SU-DHL-6 (cell line): ENCODE measurements at regions not wholly inside any gene's neighbourhood (a gene's known extent, or its start where the extent isn't known, plus 50 kb on each side); places are given as distances from the start of the nearest gene placed in this dataset.
"Not testable (repeated sequence)": the region's sequence is repeated elsewhere in the genome, so short reads cannot be mapped to it uniquely, and the experiment has no call there.

Source experiments
- H2AFZ ChIP-seq: fragments of 200-600 bp; sonication (generic); 2 replicates; pipeline ENCODE4 v1.6.1; 2014; ENCODE audit warnings: low read depth, mild to moderate bottlenecking, moderate library complexity, mixed read lengths, antibody characterized with exemption, low read length; ENCODE audit not compliant: severe bottlenecking
- H3F3A ChIP-seq: fragments of 200-600 bp; shearing (Covaris generic); 2 replicates; pipeline ENCODE4 v1.6.0; 2016; ENCODE audit warnings: antibody characterized with exemption, mild to moderate bottlenecking; ENCODE audit not compliant: insufficient read depth
- H3K27ac ChIP-seq: fragments of 200-600 bp; sonication (generic); 2 replicates; pipeline ENCODE4 v1.5.1; 2016; ENCODE audit warnings: low read depth, mild to moderate bottlenecking, low read length, moderate library complexity, mixed read lengths
- H3K27me3 ChIP-seq: fragments of 200-600 bp; sonication (generic), shearing (Covaris generic); 2 replicates; pipeline ENCODE4 v1.6.0; 2014; ENCODE audit warnings: mild to moderate bottlenecking, low read length
- H3K36me3 ChIP-seq: fragments of 200-600 bp; sonication (generic); 2 replicates; pipeline ENCODE4 v1.6.1; 2014; ENCODE audit warnings: mild to moderate bottlenecking, low read length, mixed read lengths
- H3K4me2 ChIP-seq: fragments of 300-600, 200-600 bp; shearing (Covaris generic), sonication (generic); 2 replicates; pipeline ENCODE4 v1.6.0; 2014; ENCODE audit warnings: low read length, low read depth, mild to moderate bottlenecking; ENCODE audit not compliant: poor library complexity, severe bottlenecking
- H3K4me3 ChIP-seq: fragments of 200-600 bp; sonication (generic); 2 replicates; pipeline ENCODE4 v1.5.1; 2014; ENCODE audit warnings: antibody characterized with exemption, low read length, mild to moderate bottlenecking, mixed read lengths; ENCODE audit not compliant: insufficient read depth, poor library complexity, severe bottlenecking
- H3K79me2 ChIP-seq: fragments of 200-600 bp; sonication (generic); 2 replicates; pipeline ENCODE4 v1.6.1; 2014; ENCODE audit warnings: mild to moderate bottlenecking, low read length, moderate library complexity; ENCODE audit not compliant: insufficient read depth
- H3K9ac ChIP-seq: fragments of 200-600 bp; sonication (generic); 2 replicates; pipeline ENCODE4 v1.7.0; 2014; ENCODE audit warnings: mild to moderate bottlenecking, low read length
- H3K9me2 ChIP-seq: fragments of 200-600 bp; sonication (generic); replicated peaks from 2 replicates; pipeline ENCODE4 v1.6.1; 2014; ENCODE audit warnings: low read length; ENCODE audit not compliant: insufficient read depth
- H3K9me3 ChIP-seq: fragments of 200-600 bp; sonication (generic); 2 replicates; pipeline ENCODE4 v1.6.1; 2014; ENCODE audit warnings: low read length, mixed read lengths; ENCODE audit not compliant: insufficient read depth
- H4K20me1 ChIP-seq: fragments of 200-600 bp; sonication (generic); 2 replicates; pipeline ENCODE4 v1.6.1; 2014; ENCODE audit warnings: low read depth, mild to moderate bottlenecking, antibody characterized with exemption, low read length, moderate library complexity, mixed read lengths
- EZH2phosphoT487 ChIP-seq: fragments of 200-600 bp; sonication (generic), shearing (Covaris generic); conservative IDR thresholded peaks from 2 replicates; pipeline ENCODE4 v1.6.1; 2018; ENCODE audit warnings: mild to moderate bottlenecking, antibody characterized with exemption, low read length, moderate library complexity, mixed read lengths
- TF ChIP-seq, protein P1 (sequence below): fragments of 200-600 bp; sonication (generic); IDR thresholded peaks from one replicate; pipeline ENCODE4 v1.5.1; 2017; ENCODE audit warnings: antibody characterized with exemption, mild to moderate bottlenecking, low read length, moderate library complexity; ENCODE audit not compliant: insufficient read depth, poor library complexity, severe bottlenecking

- H3K9me2 ChIP-seq = no peaks in the 10 kb centered on the region
- H3K27ac ChIP-seq = no peak overlapping the region
- no peak overlapping the region for H2AFZ ChIP-seq
- no peak for TF ChIP-seq EZH2phosphoT487
- TF ChIP-seq, protein P1, sequence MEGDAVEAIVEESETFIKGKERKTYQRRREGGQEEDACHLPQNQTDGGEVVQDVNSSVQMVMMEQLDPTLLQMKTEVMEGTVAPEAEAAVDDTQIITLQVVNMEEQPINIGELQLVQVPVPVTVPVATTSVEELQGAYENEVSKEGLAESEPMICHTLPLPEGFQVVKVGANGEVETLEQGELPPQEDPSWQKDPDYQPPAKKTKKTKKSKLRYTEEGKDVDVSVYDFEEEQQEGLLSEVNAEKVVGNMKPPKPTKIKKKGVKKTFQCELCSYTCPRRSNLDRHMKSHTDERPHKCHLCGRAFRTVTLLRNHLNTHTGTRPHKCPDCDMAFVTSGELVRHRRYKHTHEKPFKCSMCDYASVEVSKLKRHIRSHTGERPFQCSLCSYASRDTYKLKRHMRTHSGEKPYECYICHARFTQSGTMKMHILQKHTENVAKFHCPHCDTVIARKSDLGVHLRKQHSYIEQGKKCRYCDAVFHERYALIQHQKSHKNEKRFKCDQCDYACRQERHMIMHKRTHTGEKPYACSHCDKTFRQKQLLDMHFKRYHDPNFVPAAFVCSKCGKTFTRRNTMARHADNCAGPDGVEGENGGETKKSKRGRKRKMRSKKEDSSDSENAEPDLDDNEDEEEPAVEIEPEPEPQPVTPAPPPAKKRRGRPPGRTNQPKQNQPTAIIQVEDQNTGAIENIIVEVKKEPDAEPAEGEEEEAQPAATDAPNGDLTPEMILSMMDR = no peak
- H3K36me3 ChIP-seq = no peaks in the 10 kb centered on the region
- no peaks in the 10 kb centered on the region for H3F3A ChIP-seq
- no peaks in the 10 kb centered on the region for H4K20me1 ChIP-seq
- no peak overlapping the region for H3K4me2 ChIP-seq
- H3K9me3 ChIP-seq = no peaks in the 10 kb centered on the region
- H3K4me3 ChIP-seq = no peak overlapping the region
- no peak overlapping the region for H3K9ac ChIP-seq
- H3K27me3 ChIP-seq = no peaks in the 10 kb centered on the region
- no peaks in the 10 kb centered on the region for H3K79me2 ChIP-seq
These were observed 184.7 kb upstream of the KCTD7 start for GRCh38 chr7:66443946-66444345.

DNA sequence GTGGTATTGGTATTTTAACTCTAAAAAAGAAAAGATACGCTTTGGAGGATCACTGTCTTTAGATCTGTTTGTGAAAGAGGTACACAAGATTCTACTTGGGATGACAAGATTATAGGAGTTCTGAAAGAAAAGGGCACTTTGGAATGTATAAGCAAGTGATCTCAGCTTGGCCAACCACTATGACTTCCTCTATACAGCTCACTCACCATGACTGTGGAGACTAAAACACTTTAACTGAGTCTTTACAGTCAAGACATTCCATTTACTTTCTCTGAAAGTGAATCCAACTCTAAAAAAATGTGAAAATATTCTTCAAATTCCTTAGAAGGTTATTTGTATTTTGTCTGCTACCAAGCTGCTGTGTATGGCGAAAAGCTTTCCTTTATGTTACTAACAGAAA, 181.7 kb upstream of the KCTD7 start:
- not testable (repeated sequence) for H3K9ac ChIP-seq

DNA sequence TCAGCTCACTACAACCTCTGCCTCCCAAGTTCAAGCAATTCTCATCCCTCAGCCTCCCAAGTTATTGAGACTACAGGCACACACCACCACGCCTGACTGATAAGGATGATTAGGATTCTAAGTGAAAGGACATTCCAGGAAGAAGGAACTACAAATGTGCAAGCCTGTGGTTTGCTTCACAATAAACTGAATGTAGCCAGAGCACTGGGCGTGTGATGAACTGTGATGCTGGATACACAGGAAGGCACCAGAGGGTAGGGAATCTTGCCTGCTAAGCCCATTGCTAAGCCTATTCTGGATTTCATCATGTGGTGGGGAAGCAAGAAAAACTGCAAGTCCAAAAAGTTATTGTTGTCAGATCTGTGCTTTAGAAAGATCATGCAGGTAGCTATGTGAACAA, 177.9 kb upstream of the KCTD7 start:
- H3K79me2 ChIP-seq, H3K27me3 ChIP-seq, H3K27ac ChIP-seq, H3K9ac ChIP-seq, H3K9me3 ChIP-seq, H3K36me3 ChIP-seq, H3F3A ChIP-seq, H3K4me2 ChIP-seq, H3K4me3 ChIP-seq, H4K20me1 ChIP-seq, H2AFZ ChIP-seq, H3K9me2 ChIP-seq: not testable (repeated sequence)

More for the DNA sequence above, 181.7 kb upstream of the KCTD7 start:
- H3K4me2 ChIP-seq, H3K9me3 ChIP-seq, H3K4me3 ChIP-seq, H3F3A ChIP-seq, H3K27me3 ChIP-seq, H4K20me1 ChIP-seq, H3K79me2 ChIP-seq, H2AFZ ChIP-seq, H3K36me3 ChIP-seq, H3K9me2 ChIP-seq, H3K27ac ChIP-seq: not testable (repeated sequence)

GRCh38 chr7:66451713-66452112, 177.0 kb upstream of the KCTD7 start:
- H3K9me3 ChIP-seq, H2AFZ ChIP-seq, H3K9ac ChIP-seq, H3K27ac ChIP-seq, H3K79me2 ChIP-seq, H3F3A ChIP-seq, H3K4me2 ChIP-seq, H3K9me2 ChIP-seq, H4K20me1 ChIP-seq, H3K36me3 ChIP-seq, H3K4me3 ChIP-seq, H3K27me3 ChIP-seq: not testable (repeated sequence)

DNA sequence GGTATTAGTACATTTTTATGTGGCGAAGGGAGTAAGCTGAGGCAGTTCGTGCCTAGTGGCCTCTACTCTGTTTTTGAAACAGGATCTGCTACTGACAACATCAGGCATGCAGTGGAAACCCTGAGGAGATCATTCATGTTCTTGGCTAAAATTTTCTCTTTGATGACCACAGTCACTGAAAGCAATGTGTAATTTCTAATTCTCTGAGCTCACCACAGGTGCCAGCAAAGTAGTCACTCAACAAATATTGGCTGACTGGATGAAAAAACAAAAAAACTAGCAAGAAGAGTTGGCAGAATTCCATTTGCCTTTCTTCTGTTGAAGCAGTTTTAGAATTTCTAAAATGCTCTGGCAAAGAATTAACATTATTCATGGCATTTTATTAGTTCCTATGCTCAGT, 176.5 kb upstream of the KCTD7 start:
- no peak overlapping the region for H2AFZ ChIP-seq
- H3K36me3 ChIP-seq = no peaks in the 10 kb centered on the region
- no peaks in the 10 kb centered on the region for H3K9me2 ChIP-seq
- H4K20me1 ChIP-seq = no peaks in the 10 kb centered on the region
- H3K27ac ChIP-seq = no peak overlapping the region
- no peaks in the 10 kb centered on the region for H3K27me3 ChIP-seq
- no peak overlapping the region for H3K4me3 ChIP-seq
- no peaks in the 10 kb centered on the region for H3K9me3 ChIP-seq
- no peak overlapping the region for H3K9ac ChIP-seq
- TF ChIP-seq EZH2phosphoT487 = no peak
- TF ChIP-seq, protein P1 = no peak
- H3K4me2 ChIP-seq = no peak overlapping the region
- H3F3A ChIP-seq = no peaks in the 10 kb centered on the region
- no peaks in the 10 kb centered on the region for H3K79me2 ChIP-seq
